H1 (cell line): ENCODE measurements at regions not wholly inside any gene's neighbourhood (a gene's known extent, or its start where the extent isn't known, plus 50 kb on each side); places are given as distances from the start of the nearest gene placed in this dataset.

ENCODE experiments used
- CEBPB ChIP-seq: IDR thresholded peaks from 2 replicates; pipeline ENCODE4 v1.6.1; 2012; ENCODE audit warnings: low read depth, low read length
- HDAC2 ChIP-seq, 2 experiments: fragments of 300-600 bp in 1 of 2; sonication (generic) in 1 of 2; IDR thresholded peaks; 2 replicates each; pipeline ENCODE4 v1.6.1; 2011 to 2012; ENCODE audit warnings: low read depth in 2 of 2, low read length in 2 of 2, mild to moderate bottlenecking in 2 of 2, moderate library complexity in 2 of 2, borderline replicate concordance in 1 of 2, inconsistent platforms in 1 of 2
- SP2 ChIP-seq: IDR thresholded peaks from 2 replicates; pipeline ENCODE4 v1.6.1; 2012; ENCODE audit warnings: mild to moderate bottlenecking, low read length, inconsistent platforms

DNA sequence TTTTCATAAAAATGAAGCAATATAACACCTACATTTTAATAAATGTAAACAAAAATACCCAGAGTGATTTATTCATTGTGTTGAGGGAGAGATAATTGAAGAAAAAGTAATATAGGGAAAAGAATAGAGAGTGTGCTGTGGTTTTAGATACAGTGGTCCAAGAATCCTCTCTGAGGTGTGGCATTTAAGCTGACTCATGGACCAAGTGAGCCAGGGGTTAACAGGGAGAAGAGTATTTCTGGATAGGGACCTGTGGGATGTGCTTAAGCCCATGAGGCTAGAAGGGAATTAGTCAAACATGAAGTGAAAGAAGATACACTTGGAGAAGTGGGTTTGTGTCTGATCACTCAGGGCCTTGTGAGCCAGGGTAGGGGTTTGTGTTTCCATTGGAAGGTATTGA is 680.7 kb upstream of the GRM7 start (continued):
- no peak for TF ChIP-seq SP2
- no peak for TF ChIP-seq HDAC2 (IDR thresholded peaks at IDR 0.05; ENCODE audit: borderline replicate concordance in 1 of 2, low read depth in 2 of 2, low read length in 2 of 2)
- no peak for TF ChIP-seq CEBPB
